GM12865 (cell line): ENCODE measurements at regions not wholly inside any gene's neighbourhood (a gene's known extent, or its start where the extent isn't known, plus 50 kb on each side); places are given as distances from the start of the nearest gene placed in this dataset.

Experiments
- DNase-seq: peaks from one replicate; pipeline ENCODE4 v3.0.0; 2010; ENCODE audit warnings: low read depth
- H3K4me3 ChIP-seq: 2 replicates; pipeline ENCODE4 v1.5.1; 2011; ENCODE audit warnings: mild to moderate bottlenecking, low read depth, low read length, control low read depth
- TF ChIP-seq, protein P1 (sequence below): IDR thresholded peaks from 2 replicates; pipeline ENCODE4 v1.5.1; 2011; ENCODE audit warnings: low read length, control low read depth, low read depth, inconsistent platforms; ENCODE audit not compliant: insufficient read depth; ENCODE audit errors: missing control alignments

DNA sequence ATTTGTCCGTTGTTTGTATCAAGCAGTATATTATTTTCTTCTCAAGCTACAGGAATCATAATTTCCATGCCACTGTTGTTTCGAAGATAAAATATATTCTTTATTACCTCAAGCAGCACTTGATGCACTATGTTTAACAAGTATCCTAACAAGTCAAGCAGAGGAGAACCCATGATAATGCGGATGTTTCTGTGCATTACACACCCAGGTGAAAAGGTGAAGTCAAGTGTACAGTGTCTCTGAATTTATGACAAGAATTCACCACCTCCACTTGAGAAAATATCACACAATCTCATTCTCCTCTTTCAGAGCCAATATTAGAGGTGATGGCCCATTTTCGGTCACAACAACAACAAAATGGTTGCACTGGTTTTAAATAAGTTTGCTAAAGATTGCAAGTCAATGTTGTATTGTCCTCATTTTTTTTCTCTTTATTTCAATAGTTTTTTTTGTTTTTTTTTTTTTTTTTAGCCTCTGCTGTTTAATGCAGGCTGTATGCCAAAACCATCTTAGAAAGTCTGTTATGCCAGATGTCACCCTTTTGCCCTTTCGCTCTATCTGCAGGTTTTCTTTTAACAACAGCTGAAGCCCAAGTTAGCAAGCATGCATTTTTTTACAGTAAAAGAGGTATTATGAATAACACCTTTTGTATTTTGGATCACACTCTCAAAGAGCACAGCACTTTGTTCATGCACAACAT, 568.7 kb upstream of the LRRN3 start:
- H3K4me3 ChIP-seq = no peak overlapping the region
- TF ChIP-seq, protein P1, sequence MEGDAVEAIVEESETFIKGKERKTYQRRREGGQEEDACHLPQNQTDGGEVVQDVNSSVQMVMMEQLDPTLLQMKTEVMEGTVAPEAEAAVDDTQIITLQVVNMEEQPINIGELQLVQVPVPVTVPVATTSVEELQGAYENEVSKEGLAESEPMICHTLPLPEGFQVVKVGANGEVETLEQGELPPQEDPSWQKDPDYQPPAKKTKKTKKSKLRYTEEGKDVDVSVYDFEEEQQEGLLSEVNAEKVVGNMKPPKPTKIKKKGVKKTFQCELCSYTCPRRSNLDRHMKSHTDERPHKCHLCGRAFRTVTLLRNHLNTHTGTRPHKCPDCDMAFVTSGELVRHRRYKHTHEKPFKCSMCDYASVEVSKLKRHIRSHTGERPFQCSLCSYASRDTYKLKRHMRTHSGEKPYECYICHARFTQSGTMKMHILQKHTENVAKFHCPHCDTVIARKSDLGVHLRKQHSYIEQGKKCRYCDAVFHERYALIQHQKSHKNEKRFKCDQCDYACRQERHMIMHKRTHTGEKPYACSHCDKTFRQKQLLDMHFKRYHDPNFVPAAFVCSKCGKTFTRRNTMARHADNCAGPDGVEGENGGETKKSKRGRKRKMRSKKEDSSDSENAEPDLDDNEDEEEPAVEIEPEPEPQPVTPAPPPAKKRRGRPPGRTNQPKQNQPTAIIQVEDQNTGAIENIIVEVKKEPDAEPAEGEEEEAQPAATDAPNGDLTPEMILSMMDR = no peak
- no peak for DNase-seq

DNA sequence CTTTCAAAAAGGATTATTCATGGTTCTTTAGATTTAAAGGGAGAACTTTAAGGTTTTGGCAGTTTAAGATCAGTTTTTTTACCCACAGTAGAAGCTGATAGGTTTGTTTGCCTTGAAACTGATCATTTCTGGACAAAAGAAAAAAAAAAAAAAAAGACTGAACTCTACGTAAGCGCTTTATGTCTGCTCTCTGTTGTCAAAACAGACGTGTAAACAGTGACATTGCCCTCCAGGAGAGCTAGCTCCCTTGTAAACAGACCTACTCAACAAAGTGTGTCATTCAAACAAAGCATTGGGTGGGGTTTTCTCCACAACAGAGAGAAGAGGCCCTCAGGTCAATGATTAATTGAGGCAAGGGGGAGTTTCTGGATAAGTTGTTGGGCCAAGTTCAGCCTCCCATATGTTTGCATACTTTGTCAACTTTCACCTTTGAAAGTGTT, 568.1 kb upstream of the LRRN3 start:
- DNase-seq = no peak
- TF ChIP-seq, protein P1 = no peak
- H3K4me3 ChIP-seq = no peak overlapping the region

DNA sequence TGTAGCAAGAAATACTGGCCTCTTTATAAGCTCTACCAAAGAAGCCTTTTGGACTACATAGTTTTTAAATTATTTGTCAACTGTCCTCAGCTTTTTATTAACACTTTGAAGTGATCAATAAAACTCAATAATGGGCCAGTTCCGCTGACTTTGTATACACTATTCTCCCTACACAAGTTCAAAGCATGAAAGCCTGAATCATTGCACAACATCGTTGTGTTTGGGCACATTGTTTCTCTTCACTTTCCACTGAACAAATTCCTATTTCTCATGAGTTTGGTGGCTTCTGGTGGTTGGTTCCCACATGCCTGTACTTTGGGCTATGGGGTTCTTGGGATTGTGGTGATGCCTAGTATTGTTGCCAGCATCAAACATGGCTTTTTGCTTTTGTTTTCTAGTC, 561.8 kb upstream of the LRRN3 start:
- DNase-seq = no peak
- TF ChIP-seq, protein P1 = no peak
- H3K4me3 ChIP-seq = no peak overlapping the region

DNA sequence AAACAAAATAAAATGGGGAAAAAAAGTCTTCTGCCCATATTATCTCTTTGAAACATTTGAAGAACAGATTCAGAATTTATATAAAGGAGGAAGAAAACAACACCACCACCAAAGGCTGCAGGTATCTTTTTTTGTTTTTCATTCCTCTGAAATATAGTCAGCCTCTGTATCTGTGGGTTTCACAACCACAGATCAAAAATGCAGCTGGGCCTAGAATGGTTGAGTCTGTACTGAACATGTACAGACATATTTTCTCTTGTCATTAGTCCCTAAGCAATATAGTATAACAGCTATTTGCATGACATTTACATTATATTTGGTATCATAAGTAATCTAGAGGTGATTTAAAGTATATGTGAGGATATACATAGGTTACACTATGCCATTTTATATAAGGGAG, 559.7 kb upstream of the LRRN3 start:
- DNase-seq = peak; percentile 27
- H3K4me3 ChIP-seq = no peak overlapping the region
- TF ChIP-seq, protein P1 = no peak

DNA sequence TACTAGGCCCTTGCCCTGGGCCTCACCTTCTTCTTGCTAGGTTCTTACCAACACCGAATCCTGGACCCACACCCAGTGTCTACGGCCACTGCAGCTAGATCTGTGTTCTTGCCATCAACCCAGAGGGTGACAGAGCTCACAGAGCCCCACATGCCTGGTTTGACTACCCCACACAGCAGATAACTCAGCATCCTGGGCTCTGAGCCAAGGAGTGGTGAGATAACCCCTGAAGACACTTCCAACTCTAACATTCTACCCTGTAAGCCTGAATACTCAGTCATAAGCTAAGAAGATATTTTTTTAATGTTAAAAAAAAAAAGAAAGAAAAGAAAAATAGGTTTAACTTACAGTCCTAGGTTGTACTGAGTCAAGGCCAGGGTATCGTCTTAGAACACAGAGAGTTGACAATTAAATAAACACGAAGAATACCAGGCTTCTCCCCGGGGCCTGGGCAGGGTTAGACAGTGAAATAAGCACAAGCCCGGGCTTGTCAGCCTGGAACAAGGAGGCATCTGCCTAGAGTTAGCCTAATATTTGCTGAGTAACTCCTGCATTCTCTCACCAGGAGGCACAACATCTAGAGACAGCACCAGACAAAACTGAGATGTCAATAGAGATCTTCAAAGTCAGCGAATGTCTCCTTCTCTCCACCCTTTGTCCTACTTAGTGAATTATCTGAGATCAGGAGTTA, 556.5 kb upstream of the LRRN3 start:
- H3K4me3 ChIP-seq = peak overlapping the region; percentile 13; the same call in 1 of the 2 replicates
- DNase-seq = peak; percentile 39
- TF ChIP-seq, protein P1 = no peak

DNA sequence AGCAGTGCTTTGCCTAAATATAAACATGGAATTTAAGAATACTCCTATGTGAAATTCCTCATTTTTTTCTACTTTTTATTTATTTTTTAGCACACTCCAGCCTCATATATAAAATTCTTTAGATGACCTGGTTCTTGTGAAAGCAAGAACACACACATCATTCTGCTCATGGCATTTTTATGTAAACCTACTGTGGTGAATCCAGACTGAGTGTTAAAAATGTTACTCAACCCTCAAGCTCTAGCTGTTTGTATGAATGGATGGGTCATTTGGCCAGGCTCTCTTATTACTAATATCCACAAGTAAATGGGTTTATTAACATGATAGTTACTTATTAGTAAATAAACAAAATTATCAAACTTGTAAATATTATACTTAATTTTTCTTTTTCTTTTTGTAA, 551.7 kb upstream of the LRRN3 start:
- no peak for DNase-seq
- TF ChIP-seq, protein P1 = no peak
- no peak overlapping the region for H3K4me3 ChIP-seq
